ENCODE measurements at regions not wholly inside any gene's neighbourhood (a gene's known extent, or its start where the extent isn't known, plus 50 kb on each side); places are given as distances from the start of the nearest gene placed in this dataset.

- TF ChIP-seq CTCF (IDR thresholded peaks at IDR 0.05) (no peak), POLR2A (IDR thresholded peaks at IDR 0.05) (no peak)
Measured at GRCh38 chr16:64162613-64163375, 959.1 kb downstream of the CDH11 start.

All from uterus (tissue), 2 donors.